SK-N-SH (cell line): ENCODE measurements at regions not wholly inside any gene's neighbourhood (a gene's known extent, or its start where the extent isn't known, plus 50 kb on each side); places are given as distances from the start of the nearest gene placed in this dataset.
"Not testable (repeated sequence)": the region's sequence is repeated elsewhere in the genome, so short reads cannot be mapped to it uniquely, and the experiment has no call there.

Experiments
- CTCF ChIP-seq: fragments of 200-600 bp; sonication (generic); IDR thresholded peaks from 2 replicates; pipeline ENCODE4 v1.6.1; 2017; ENCODE audit warnings: antibody characterized with exemption, mild to moderate bottlenecking, moderate library complexity
- ELF1 ChIP-seq: IDR thresholded peaks from 2 replicates; pipeline ENCODE4 v1.4.0; 2012
- EZH2phosphoT487 ChIP-seq: fragments of 200-600 bp; sonication (generic); IDR thresholded peaks from 2 replicates; pipeline ENCODE4 v1.6.1; 2017; ENCODE audit warnings: low read depth, mixed run types, mild to moderate bottlenecking, antibody characterized with exemption, moderate library complexity, borderline replicate concordance
- GABPA ChIP-seq: IDR thresholded peaks from 2 replicates; pipeline ENCODE4 v1.4.0; 2012; ENCODE audit warnings: low read depth, mild to moderate bottlenecking
- MXI1 ChIP-seq: IDR thresholded peaks from 2 replicates; pipeline ENCODE4 v1.6.1; 2012; ENCODE audit warnings: mild to moderate bottlenecking, low read depth, low read length, improper control_type of control experiment
- POLR2AphosphoS5 ChIP-seq: IDR thresholded peaks from 2 replicates; pipeline ENCODE4 v1.6.1; 2012; ENCODE audit warnings: low read depth, low read length
- RAD21 ChIP-seq: IDR thresholded peaks from 2 replicates; pipeline ENCODE4 v1.6.1; 2012; ENCODE audit warnings: mild to moderate bottlenecking, low read length
- REST ChIP-seq: IDR thresholded peaks from 2 replicates; pipeline ENCODE4 v1.6.1; 2012; ENCODE audit warnings: mild to moderate bottlenecking, low read depth, low read length, moderate library complexity
- TCF12 ChIP-seq: IDR thresholded peaks from 2 replicates; pipeline ENCODE4 v1.4.0; 2012
- ZBTB33 ChIP-seq: IDR thresholded peaks from 2 replicates; pipeline ENCODE4 v1.4.0; 2012; ENCODE audit warnings: low read depth, borderline replicate concordance

- TF ChIP-seq CTCF, RAD21, POLR2AphosphoS5, ELF1, ZBTB33, MXI1, REST, EZH2phosphoT487, TCF12, GABPA: not testable (repeated sequence)
Observed at GRCh38 chr3:186435332-186435731, 73.3 kb upstream of the DGKG start.
